ENCODE measurements at regions not wholly inside any gene's neighbourhood (a gene's known extent, or its start where the extent isn't known, plus 50 kb on each side); places are given as distances from the start of the nearest gene placed in this dataset.
A peak's percentile ranks its signal among the peaks of the same experiment; 100 is the strongest.

- Histone ChIP-seq H3K27me3 (peaks cover 0 to 13% of the 10 kb centered on the region in 2 donors), H3K4me3 (peak overlapping the region in 3 of 4 donors; percentile 5 to 32 (median 18)), H3K27ac (no peak overlapping the region), H3K9me3 (no peaks in the 10 kb centered on the region), H3K4me1 (peaks cover 0 to 17% (median 4%) of the 10 kb centered on the region in 4 donors), H3K36me3 (no peaks in the 10 kb centered on the region)
- no peak for TF ChIP-seq POLR2A (IDR thresholded peaks at IDR 0.05)
- no peak for DNase-seq
These were observed 69.9 kb downstream of the ASCL4 start for GRCh38 chr12:107844312-107844921.

DNA sequence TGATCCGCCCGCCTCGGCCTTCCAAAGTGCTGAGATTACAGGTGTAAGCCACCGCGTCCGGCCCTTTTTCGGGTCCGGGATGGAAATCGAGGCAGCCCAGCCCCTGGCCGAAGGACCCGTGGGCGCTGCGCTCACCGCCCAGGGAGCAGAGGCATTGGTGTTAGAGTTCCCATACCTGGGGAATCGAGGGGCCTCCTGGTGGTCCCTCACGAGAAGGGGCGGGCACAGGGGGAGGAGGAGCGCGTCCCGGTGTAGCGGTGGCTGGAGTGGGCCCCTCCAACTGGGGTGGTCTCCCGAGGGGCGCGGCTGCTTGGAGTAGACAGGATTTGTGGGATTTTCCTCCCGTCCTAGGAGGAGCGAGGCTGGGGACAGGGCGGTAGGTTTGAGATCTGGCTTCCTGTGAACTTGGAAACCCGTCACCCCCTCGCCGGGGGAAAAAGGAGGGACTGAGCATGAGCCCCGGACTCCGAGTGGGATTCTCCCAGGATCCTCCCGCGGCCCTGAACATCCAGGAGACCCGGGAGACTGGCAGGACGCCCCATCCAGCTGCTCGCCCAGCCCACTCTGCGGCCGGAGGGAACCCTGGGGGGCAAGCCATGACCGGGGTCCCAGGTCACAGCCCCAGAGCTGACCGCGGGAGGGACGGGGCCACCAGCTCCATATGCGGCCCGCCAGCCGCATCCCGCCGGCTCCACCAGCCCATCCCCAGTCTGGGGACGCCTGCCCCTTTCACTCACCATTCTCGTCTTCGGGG is 70.9 kb downstream of the ASCL4 start:
- Histone ChIP-seq H3K36me3 (no peaks in the 10 kb centered on the region), H3K27me3 (peaks cover 0 to 13% of the 10 kb centered on the region in 2 donors), H3K4me1 (peaks cover 0 to 17% (median 4%) of the 10 kb centered on the region in 4 donors), H3K4me3 (no peak overlapping the region), H3K27ac (no peak overlapping the region), H3K9me3 (no peaks in the 10 kb centered on the region)
- TF ChIP-seq, protein P1, sequence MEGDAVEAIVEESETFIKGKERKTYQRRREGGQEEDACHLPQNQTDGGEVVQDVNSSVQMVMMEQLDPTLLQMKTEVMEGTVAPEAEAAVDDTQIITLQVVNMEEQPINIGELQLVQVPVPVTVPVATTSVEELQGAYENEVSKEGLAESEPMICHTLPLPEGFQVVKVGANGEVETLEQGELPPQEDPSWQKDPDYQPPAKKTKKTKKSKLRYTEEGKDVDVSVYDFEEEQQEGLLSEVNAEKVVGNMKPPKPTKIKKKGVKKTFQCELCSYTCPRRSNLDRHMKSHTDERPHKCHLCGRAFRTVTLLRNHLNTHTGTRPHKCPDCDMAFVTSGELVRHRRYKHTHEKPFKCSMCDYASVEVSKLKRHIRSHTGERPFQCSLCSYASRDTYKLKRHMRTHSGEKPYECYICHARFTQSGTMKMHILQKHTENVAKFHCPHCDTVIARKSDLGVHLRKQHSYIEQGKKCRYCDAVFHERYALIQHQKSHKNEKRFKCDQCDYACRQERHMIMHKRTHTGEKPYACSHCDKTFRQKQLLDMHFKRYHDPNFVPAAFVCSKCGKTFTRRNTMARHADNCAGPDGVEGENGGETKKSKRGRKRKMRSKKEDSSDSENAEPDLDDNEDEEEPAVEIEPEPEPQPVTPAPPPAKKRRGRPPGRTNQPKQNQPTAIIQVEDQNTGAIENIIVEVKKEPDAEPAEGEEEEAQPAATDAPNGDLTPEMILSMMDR (IDR thresholded peaks at IDR 0.05) = no peak
- TF ChIP-seq POLR2A (IDR thresholded peaks at IDR 0.05) = no peak
- no peak for DNase-seq

- H3K4me1 ChIP-seq = peaks cover 0 to 17% (median 4%) of the 10 kb centered on the region in 4 donors
- no peak overlapping the region for H3K4me3 ChIP-seq
- no peaks in the 10 kb centered on the region for H3K36me3 ChIP-seq
- no peak for TF ChIP-seq POLR2A (IDR thresholded peaks at IDR 0.05)
- TF ChIP-seq, protein P1 (IDR thresholded peaks at IDR 0.05) = no peak
- H3K27ac ChIP-seq = no peak overlapping the region
- no peaks in the 10 kb centered on the region for H3K9me3 ChIP-seq
- peaks cover 0 to 13% of the 10 kb centered on the region in 2 donors for H3K27me3 ChIP-seq
- no peak for DNase-seq
These were observed 71.6 kb downstream of the ASCL4 start for GRCh38 chr12:107845980-107846659.

DNA sequence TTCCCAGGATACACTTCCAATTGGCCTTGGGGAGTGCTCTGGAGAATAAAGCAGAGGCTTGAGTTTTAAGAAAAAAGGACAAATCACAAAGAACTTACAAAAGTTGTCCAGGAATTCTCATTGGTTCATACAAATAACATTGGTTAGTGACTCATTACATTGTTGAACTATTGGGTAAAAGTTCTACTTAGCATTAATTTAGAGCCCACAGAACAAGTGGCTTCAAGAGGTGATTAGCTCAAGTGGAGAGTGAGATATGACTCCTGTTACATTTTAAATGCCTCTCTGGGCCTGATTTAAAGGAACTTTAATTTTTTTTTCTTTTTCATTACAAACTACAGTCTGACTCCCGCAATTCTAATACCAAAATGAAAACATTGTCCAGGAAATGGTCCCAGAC is 72.9 kb downstream of the ASCL4 start:
- no peak for DNase-seq
- Histone ChIP-seq H3K27me3 (peaks cover 0 to 13% of the 10 kb centered on the region in 2 donors), H3K27ac (no peak overlapping the region), H3K4me1 (peaks cover 0 to 17% (median 4%) of the 10 kb centered on the region in 4 donors), H3K36me3 (no peaks in the 10 kb centered on the region), H3K9me3 (no peaks in the 10 kb centered on the region), H3K4me3 (no peak overlapping the region)
- no peak for TF ChIP-seq POLR2A (IDR thresholded peaks at IDR 0.05)
- TF ChIP-seq, protein P1 (IDR thresholded peaks at IDR 0.05) = no peak

GRCh38 chr12:107847830-107848229 is 73.3 kb downstream of the ASCL4 start:
- Histone ChIP-seq H3K4me1 (peaks cover 0 to 17% (median 4%) of the 10 kb centered on the region in 4 donors), H3K27me3 (peaks cover 0 to 13% of the 10 kb centered on the region in 2 donors), H3K4me3 (no peak overlapping the region), H3K36me3 (no peaks in the 10 kb centered on the region), H3K9me3 (no peaks in the 10 kb centered on the region), H3K27ac (no peak overlapping the region)
- no peak for DNase-seq
- TF ChIP-seq, protein P1 (IDR thresholded peaks at IDR 0.05) = no peak
- TF ChIP-seq POLR2A (IDR thresholded peaks at IDR 0.05) = no peak

DNA sequence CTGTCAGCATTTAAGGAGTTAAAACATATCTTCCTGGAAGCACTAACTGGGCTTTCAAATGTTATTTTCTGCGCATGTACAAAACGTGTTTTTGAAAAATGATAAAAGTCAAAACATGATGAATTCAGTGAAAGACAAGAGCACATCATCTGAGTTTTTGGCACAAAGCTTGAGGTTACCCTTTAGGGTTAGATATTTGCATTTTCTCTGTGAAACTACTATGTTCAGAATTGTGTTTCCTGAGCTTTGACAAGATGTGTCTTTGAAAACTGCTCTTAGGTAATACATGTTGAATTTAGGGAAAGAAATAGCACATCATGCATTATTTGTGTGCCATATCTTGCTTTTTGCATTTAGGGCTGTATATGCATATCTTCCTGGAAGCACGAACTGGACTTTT is 79.0 kb downstream of the ASCL4 start:
- Histone ChIP-seq H3K4me1 (no peaks in the 10 kb centered on the region), H3K9me3 (no peaks in the 10 kb centered on the region), H3K4me3 (no peak overlapping the region), H3K27ac (no peak overlapping the region), H3K27me3 (no peaks in the 10 kb centered on the region), H3K36me3 (no peaks in the 10 kb centered on the region)
- TF ChIP-seq, protein P1 (IDR thresholded peaks at IDR 0.05) = no peak
- DNase-seq = no peak

Data from Peyer's patch (tissue), 4 donors.